Activated T-cell treated with anti-CD3 and anti-CD28 coated beads for 1 hour (primary cell): ENCODE measurements at regions not wholly inside any gene's neighbourhood (a gene's known extent, or its start where the extent isn't known, plus 50 kb on each side); places are given as distances from the start of the nearest gene placed in this dataset.

Source experiments
- DNase-seq: peaks from one replicate; pipeline ENCODE4 v3.0.0-alpha.2; 2020; ENCODE audit warnings: low read depth

GRCh38 chr2:76450024-76450475 lies 739.3 kb upstream of the GCFC2 start:
- no peak for DNase-seq

- DNase-seq = no peak
These were observed 738.2 kb upstream of the GCFC2 start for GRCh38 chr2:76448956-76449355.

- DNase-seq = no peak
These were observed 736.6 kb upstream of the GCFC2 start for GRCh38 chr2:76447294-76447693.

GRCh38 chr2:76446872-76447271 lies 736.2 kb upstream of the GCFC2 start:
- DNase-seq = no peak

- no peak for DNase-seq
These were observed 735.2 kb upstream of the GCFC2 start for GRCh38 chr2:76445880-76446279.

GRCh38 chr2:76444732-76445131 lies 734.0 kb upstream of the GCFC2 start:
- no peak for DNase-seq

GRCh38 chr2:76437564-76437963 lies 726.8 kb upstream of the GCFC2 start:
- DNase-seq = no peak

- no peak for DNase-seq
These were observed 718.7 kb upstream of the GCFC2 start for GRCh38 chr2:76429374-76429773.

GRCh38 chr2:76427452-76427851 lies 716.7 kb upstream of the GCFC2 start:
- no peak for DNase-seq

GRCh38 chr2:76415821-76416220 lies 705.1 kb upstream of the GCFC2 start:
- DNase-seq = no peak

GRCh38 chr2:76413436-76413835 lies 702.7 kb upstream of the GCFC2 start:
- no peak for DNase-seq

GRCh38 chr2:76406134-76406855 lies 695.6 kb upstream of the GCFC2 start:
- DNase-seq = no peak

- DNase-seq = no peak
These were observed 682.6 kb upstream of the GCFC2 start for GRCh38 chr2:76393356-76393755.

- no peak for DNase-seq
These were observed 681.0 kb upstream of the GCFC2 start for GRCh38 chr2:76391678-76392077.

- DNase-seq = no peak
These were observed 676.6 kb upstream of the GCFC2 start for GRCh38 chr2:76387294-76387693.

GRCh38 chr2:76385943-76386342 lies 675.2 kb upstream of the GCFC2 start:
- DNase-seq = no peak

GRCh38 chr2:76381624-76382023 lies 670.9 kb upstream of the GCFC2 start:
- no peak for DNase-seq

GRCh38 chr2:76378140-76378539 lies 667.4 kb upstream of the GCFC2 start:
- DNase-seq = no peak

GRCh38 chr2:76341439-76341838 lies 630.7 kb upstream of the GCFC2 start:
- DNase-seq = no peak

- DNase-seq = no peak
These were observed 622.2 kb upstream of the GCFC2 start for GRCh38 chr2:76332871-76333270.

- no peak for DNase-seq
These were observed 620.1 kb upstream of the GCFC2 start for GRCh38 chr2:76330865-76331264.

- DNase-seq = no peak
These were observed 615.9 kb upstream of the GCFC2 start for GRCh38 chr2:76326636-76327035.

GRCh38 chr2:76323381-76323780 lies 612.7 kb upstream of the GCFC2 start:
- DNase-seq = no peak

- DNase-seq = no peak
These were observed 610.0 kb upstream of the GCFC2 start for GRCh38 chr2:76320716-76321115.
